K562 (cell line): ENCODE measurements at regions not wholly inside any gene's neighbourhood (a gene's known extent, or its start where the extent isn't known, plus 50 kb on each side); places are given as distances from the start of the nearest gene placed in this dataset.

ENCODE experiments used
- BRD4 ChIP-seq: fragments of 200-600 bp; sonication (generic); IDR thresholded peaks from 2 replicates; pipeline ENCODE4 v1.6.1; 2017; ENCODE audit warnings: inconsistent platforms
- HDAC6 ChIP-seq: IDR thresholded peaks from 2 replicates; pipeline ENCODE4 v1.6.1; 2012; ENCODE audit warnings: low read depth, mild to moderate bottlenecking, control low read depth, inconsistent platforms, low read length, moderate library complexity
- MGA ChIP-seq: fragments of 450-650 bp; IDR thresholded peaks from 2 replicates; pipeline ENCODE4 v1.6.1; 2016; ENCODE audit warnings: mild to moderate bottlenecking, moderate library complexity
- RERE ChIP-seq: sonication (generic); formaldehyde crosslinking; IDR thresholded peaks from 2 replicates; pipeline ENCODE4 v1.8.0; 2023; ENCODE audit warnings: missing genetic modification reagents, mild to moderate bottlenecking, borderline replicate concordance
- YY1 ChIP-seq, 3 experiments: IDR thresholded peaks; 2 replicates each; pipeline ENCODE4 v1.6.1; 2011; ENCODE audit warnings: low read length in 2 of 3, mild to moderate bottlenecking in 2 of 3, moderate library complexity in 2 of 3, borderline replicate concordance in 1 of 3, control low read depth in 1 of 3, low read depth in 1 of 3; ENCODE audit not compliant: insufficient read depth in 3 of 3, insufficient replicate concordance in 2 of 3, control insufficient read depth in 1 of 3, insufficient read length in 1 of 3; ENCODE audit errors: extremely low read depth in 1 of 3
- ZNF134 ChIP-seq: fragments of 250-450 bp; sonication (Bioruptor Pico); conservative IDR thresholded peaks from 2 replicates; pipeline ENCODE4 v1.4.0; 2020
- TF ChIP-seq, protein P1 (sequence below): fragments of 450-650 bp; conservative IDR thresholded peaks from 2 replicates; pipeline ENCODE4 v1.6.1; 2016; ENCODE audit warnings: missing genetic modification characterization, low read depth, mild to moderate bottlenecking, control low read depth, missing compliant biosample characterization

DNA sequence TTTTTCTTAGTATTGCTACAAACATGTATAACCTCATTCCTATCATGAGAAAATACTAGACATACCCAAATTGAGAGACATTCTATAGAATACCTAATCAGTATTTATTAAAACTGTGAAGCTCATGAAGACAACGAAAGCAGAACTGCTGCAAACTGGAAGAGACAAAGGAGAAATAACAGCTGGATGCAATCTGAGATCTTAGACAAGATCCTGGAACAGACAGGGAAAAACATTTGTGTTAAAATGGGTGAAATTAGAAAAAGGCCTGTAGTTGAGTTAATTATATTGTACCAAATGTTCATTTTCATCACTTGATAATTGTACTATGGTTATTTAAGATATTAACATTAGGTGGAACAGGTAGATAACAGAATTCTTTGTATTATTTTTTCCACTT is 392.0 kb downstream of the PLPP3 start (continued):
- no peak for TF ChIP-seq MGA
- TF ChIP-seq HDAC6, result no peak
- no peak for TF ChIP-seq YY1 (IDR thresholded peaks at IDR 0.05; ENCODE audit: borderline replicate concordance in 1 of 3, control insufficient read depth in 1 of 3, extremely low read depth in 1 of 3, insufficient read depth in 3 of 3, insufficient read length in 1 of 3, insufficient replicate concordance in 2 of 3, low read depth in 1 of 3, low read length in 2 of 3)
- no peak for TF ChIP-seq BRD4
- TF ChIP-seq RERE (CRISPR knock-in tag), result no peak
- TF ChIP-seq, protein P1, sequence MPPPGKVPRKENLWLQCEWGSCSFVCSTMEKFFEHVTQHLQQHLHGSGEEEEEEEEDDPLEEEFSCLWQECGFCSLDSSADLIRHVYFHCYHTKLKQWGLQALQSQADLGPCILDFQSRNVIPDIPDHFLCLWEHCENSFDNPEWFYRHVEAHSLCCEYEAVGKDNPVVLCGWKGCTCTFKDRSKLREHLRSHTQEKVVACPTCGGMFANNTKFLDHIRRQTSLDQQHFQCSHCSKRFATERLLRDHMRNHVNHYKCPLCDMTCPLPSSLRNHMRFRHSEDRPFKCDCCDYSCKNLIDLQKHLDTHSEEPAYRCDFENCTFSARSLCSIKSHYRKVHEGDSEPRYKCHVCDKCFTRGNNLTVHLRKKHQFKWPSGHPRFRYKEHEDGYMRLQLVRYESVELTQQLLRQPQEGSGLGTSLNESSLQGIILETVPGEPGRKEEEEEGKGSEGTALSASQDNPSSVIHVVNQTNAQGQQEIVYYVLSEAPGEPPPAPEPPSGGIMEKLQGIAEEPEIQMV (tag), result no peak
- no peak for TF ChIP-seq ZNF134 (CRISPR knock-in tag)
